ENCODE measurements at regions not wholly inside any gene's neighbourhood (a gene's known extent, or its start where the extent isn't known, plus 50 kb on each side); places are given as distances from the start of the nearest gene placed in this dataset.

- H3K27me3 ChIP-seq (ENCODE audit: insufficient read depth, low read depth, low read length): no peaks in the 10 kb centered on the region
These were observed 211.6 kb upstream of the TBL1X start for GRCh38 chrX:9253211-9253610.

GRCh38 chrX:9257718-9258420 is 207.0 kb upstream of the TBL1X start:
- no peaks in the 10 kb centered on the region for H3K9me3 ChIP-seq (ENCODE audit: low read length)
- H4K20me1 ChIP-seq (ENCODE audit: insufficient read depth): no peaks in the 10 kb centered on the region
- no peak overlapping the region for H2AFZ ChIP-seq (ENCODE audit: low read depth, low read length)
- H3K4me3 ChIP-seq (ENCODE audit: low read length): no peak overlapping the region
- H3K27me3 ChIP-seq (ENCODE audit: insufficient read depth, low read depth, low read length): no peaks in the 10 kb centered on the region
- H3K9ac ChIP-seq (ENCODE audit: low read length): no peak overlapping the region
- no peaks in the 10 kb centered on the region for H3K9me2 ChIP-seq (ENCODE audit: insufficient read depth, low read length)
- no peaks in the 10 kb centered on the region for H3K79me2 ChIP-seq (replicated peaks; ENCODE audit: insufficient read depth, low read length)
- H3K36me3 ChIP-seq (ENCODE audit: insufficient read depth, low read length): no peaks in the 10 kb centered on the region
- H3F3A ChIP-seq (ENCODE audit: insufficient read depth, low read length, poor library complexity, severe bottlenecking): no peaks in the 10 kb centered on the region
- no peak overlapping the region for H3K4me2 ChIP-seq (ENCODE audit: low read length)
- no peak overlapping the region for H3K27ac ChIP-seq (ENCODE audit: low read length)
- TF ChIP-seq REST (IDR thresholded peaks at IDR 0.05; ENCODE audit: borderline replicate concordance): no peak
- TF ChIP-seq POLR2AphosphoS5 (IDR thresholded peaks at IDR 0.05): no peak
- TF ChIP-seq SMC3 (conservative IDR thresholded peaks at IDR 0.05; ENCODE audit: poor library complexity): no peak
- no peak for TF ChIP-seq CTCF (IDR thresholded peaks at IDR 0.05; ENCODE audit: poor library complexity, severe bottlenecking)
- TF ChIP-seq RAD21 (conservative IDR thresholded peaks at IDR 0.05): no peak

More at GRCh38 chrX:9253211-9253610, 211.6 kb upstream of the TBL1X start:
- H4K20me1 ChIP-seq (ENCODE audit: insufficient read depth): no peaks in the 10 kb centered on the region
- no peaks in the 10 kb centered on the region for H3K9me3 ChIP-seq (ENCODE audit: low read length)
- no peak overlapping the region for H3K9ac ChIP-seq (ENCODE audit: low read length)
- H3K79me2 ChIP-seq (replicated peaks; ENCODE audit: insufficient read depth, low read length): no peaks in the 10 kb centered on the region
- H2AFZ ChIP-seq (ENCODE audit: low read depth, low read length): no peak overlapping the region
- H3K9me2 ChIP-seq (ENCODE audit: insufficient read depth, low read length): no peaks in the 10 kb centered on the region
- no peaks in the 10 kb centered on the region for H3F3A ChIP-seq (ENCODE audit: insufficient read depth, low read length, poor library complexity, severe bottlenecking)
- no peaks in the 10 kb centered on the region for H3K36me3 ChIP-seq (ENCODE audit: insufficient read depth, low read length)
- H3K27ac ChIP-seq (ENCODE audit: low read length): no peak overlapping the region
- H3K4me2 ChIP-seq (ENCODE audit: low read length): no peak overlapping the region
- TF ChIP-seq SMC3 (conservative IDR thresholded peaks at IDR 0.05; ENCODE audit: poor library complexity) (no peak), REST (IDR thresholded peaks at IDR 0.05; ENCODE audit: borderline replicate concordance) (no peak), POLR2AphosphoS5 (IDR thresholded peaks at IDR 0.05) (no peak), RAD21 (conservative IDR thresholded peaks at IDR 0.05) (no peak), EZH2 (IDR thresholded peaks at IDR 0.05; ENCODE audit: borderline replicate concordance, insufficient read depth, low read length, poor library complexity, severe bottlenecking) (no peak), TAF1 (IDR thresholded peaks at IDR 0.05; ENCODE audit: low read depth) (no peak), MXI1 (conservative IDR thresholded peaks at IDR 0.05; ENCODE audit: poor library complexity, severe bottlenecking) (no peak), CTCF (IDR thresholded peaks at IDR 0.05; ENCODE audit: poor library complexity, severe bottlenecking) (no peak), EP300 (conservative IDR thresholded peaks at IDR 0.05; ENCODE audit: poor library complexity, severe bottlenecking) (no peak)
- no peak overlapping the region for H3K4me3 ChIP-seq (ENCODE audit: low read length)
